Activated CD8-positive, alpha-beta T cell treated with anti-CD3 and anti-CD28 coated beads, Interleukin-2, amount 10 ng/mL, durations not matched to agents 7 days and 5 days (primary cell): ENCODE measurements at regions not wholly inside any gene's neighbourhood (a gene's known extent, or its start where the extent isn't known, plus 50 kb on each side); places are given as distances from the start of the nearest gene placed in this dataset.

ENCODE experiments used
- ATAC-seq: fragments of 150-1000 bp; cut with Tn5 transposase; one replicate; pipeline ENCODE4 v1.10.0; 2021; ENCODE audit warnings: moderate library complexity
- CTCF ChIA-PET: fragments of 350-600 bp; sonication (Branson Sonifier 250); formaldehyde crosslinking; loops from one replicate; lab custom pipeline; 2021; ENCODE audit warnings: antibody characterized with exemption; lab: Charles Lee
- POLR2A ChIA-PET: fragments of 350-600 bp; sonication (Branson Sonifier 250); formaldehyde crosslinking; loops from one replicate; lab custom pipeline; 2021; ENCODE audit warnings: antibody characterized with exemption; lab: Charles Lee
- DNase-seq: peaks from one replicate; pipeline ENCODE4 v3.0.0-alpha.2; 2020
- H3K27ac Mint-ChIP-seq: one replicate; pipeline ENCODE4 v1.8.0; 2021; ENCODE audit warnings: mild to moderate bottlenecking, mixed read lengths
- H3K27me3 Mint-ChIP-seq: one replicate; pipeline ENCODE4 v1.8.0; 2021; ENCODE audit warnings: low read depth, mixed read lengths
- H3K36me3 Mint-ChIP-seq: one replicate; pipeline ENCODE4 v1.8.0; 2021; ENCODE audit warnings: low read depth, mixed read lengths
- H3K4me1 Mint-ChIP-seq: one replicate; pipeline ENCODE4 v1.8.0; 2021; ENCODE audit warnings: low read depth, mixed read lengths
- H3K4me3 Mint-ChIP-seq: one replicate; pipeline ENCODE4 v1.8.0; 2021; ENCODE audit warnings: mild to moderate bottlenecking, mixed read lengths
- H3K9me3 Mint-ChIP-seq: one replicate; pipeline ENCODE4 v1.8.0; 2022; ENCODE audit warnings: mixed read lengths; ENCODE audit not compliant: insufficient read depth

DNA sequence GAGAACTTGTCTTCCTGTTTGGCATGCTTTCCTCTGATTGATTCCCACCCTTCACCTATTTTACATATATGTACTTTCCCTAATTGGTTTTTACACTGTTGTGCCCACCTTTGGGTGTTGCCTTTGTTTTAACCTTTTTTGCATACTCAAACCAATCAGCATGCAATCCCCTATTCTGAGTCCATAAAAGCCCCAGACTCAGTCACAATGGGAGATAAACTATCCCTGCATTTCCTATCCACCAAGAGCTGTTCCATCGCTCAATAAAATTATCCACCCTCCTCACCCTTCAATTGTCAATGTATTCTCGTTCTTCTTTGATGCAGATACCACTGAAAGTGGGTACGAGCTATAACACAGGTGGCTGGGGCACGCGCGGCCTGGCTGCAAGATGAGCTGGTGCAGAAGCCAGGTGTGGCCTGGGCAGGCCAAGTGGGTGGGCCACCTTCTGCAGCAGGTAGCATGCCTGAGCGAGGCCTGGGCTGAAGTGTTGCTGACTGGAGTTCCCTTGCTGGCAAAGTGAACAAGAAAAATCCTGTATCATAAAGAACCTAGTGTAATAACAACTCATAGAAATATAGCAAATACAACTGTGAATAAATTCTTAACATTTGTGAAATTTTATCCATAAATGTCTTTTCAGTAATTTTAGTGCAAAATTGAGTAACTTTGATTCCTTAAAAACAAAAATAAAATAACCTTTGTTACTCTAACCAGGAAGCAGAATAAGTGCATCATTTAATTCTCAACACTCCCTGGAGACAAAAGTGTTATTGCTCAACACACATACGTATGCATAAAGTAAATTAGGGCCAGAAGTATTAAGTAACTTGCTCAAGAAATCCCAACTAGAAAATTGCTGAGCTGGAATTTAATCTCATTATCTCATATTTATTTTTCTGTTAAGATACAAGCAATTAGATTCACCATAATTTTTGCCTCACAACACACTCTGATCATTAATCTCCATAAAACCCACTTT, 685.3 kb upstream of the EDIL3 start:
- Mint-ChIP-seq H3K4me1 (no peaks in the 10 kb centered on the region), H3K4me3 (no peak overlapping the region), H3K36me3 (no peaks in the 10 kb centered on the region), H3K9me3 (no peaks in the 10 kb centered on the region), H3K27ac (no peak overlapping the region), H3K27me3 (no peaks in the 10 kb centered on the region)
- ATAC-seq: no peak
- ChIA-PET POLR2A (no interaction called here), CTCF (no interaction called here)
- no peak for DNase-seq

DNA sequence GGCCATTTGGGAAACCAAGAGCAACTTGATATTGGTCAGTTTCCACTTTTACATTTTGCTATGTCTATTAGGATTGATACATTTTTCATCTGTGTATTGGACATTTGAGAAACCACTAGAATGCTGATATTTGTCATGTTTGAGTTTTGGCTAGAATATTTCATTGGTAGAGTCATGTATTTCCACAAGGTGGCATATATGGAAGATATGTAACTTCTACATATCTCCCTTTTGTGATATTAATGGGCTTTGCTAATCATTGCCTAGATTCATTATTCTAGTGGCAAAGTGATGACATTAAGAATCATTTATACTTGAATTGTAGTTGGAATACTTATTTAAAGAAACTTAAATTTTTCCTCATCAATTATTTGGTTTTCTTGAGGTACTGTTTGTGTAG, 692.9 kb upstream of the EDIL3 start:
- no peaks in the 10 kb centered on the region for H3K4me1 Mint-ChIP-seq
- no peaks in the 10 kb centered on the region for H3K36me3 Mint-ChIP-seq
- no peak overlapping the region for H3K4me3 Mint-ChIP-seq
- no peaks in the 10 kb centered on the region for H3K9me3 Mint-ChIP-seq
- H3K27ac Mint-ChIP-seq: no peak overlapping the region
- ATAC-seq: no peak
- ChIA-PET CTCF (no interaction called here), POLR2A (no interaction called here)
- no peaks in the 10 kb centered on the region for H3K27me3 Mint-ChIP-seq
- no peak for DNase-seq

GRCh38 chr5:85096421-85096820, 711.7 kb upstream of the EDIL3 start:
- Mint-ChIP-seq H3K4me3 (no peak overlapping the region), H3K9me3 (peaks cover 18% of the 10 kb centered on the region), H3K27me3 (no peaks in the 10 kb centered on the region), H3K27ac (no peak overlapping the region), H3K4me1 (no peaks in the 10 kb centered on the region), H3K36me3 (no peaks in the 10 kb centered on the region)
- ATAC-seq (no peak), DNase-seq (no peak)
- CTCF ChIA-PET: no interaction called here
- POLR2A ChIA-PET: no interaction called here

DNA sequence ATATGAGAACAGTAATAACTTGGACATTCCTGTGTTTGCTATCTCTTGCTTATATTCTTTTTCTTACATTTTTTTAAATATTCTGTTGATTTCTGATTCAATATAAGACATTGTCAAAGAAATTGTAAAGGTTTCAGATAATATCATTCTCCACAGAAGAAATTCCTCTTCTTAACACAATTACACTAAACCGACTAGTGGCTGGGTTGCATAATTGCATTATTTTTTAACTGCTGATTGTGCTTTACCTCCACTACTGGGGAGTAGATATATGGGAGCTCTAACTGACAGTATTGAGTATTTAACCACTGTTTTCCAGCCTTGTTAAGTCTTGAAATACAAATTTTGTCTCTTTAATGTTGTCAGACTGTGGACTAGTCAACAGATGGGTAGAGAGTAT, 723.8 kb upstream of the EDIL3 start:
- ChIA-PET CTCF (no interaction called here), POLR2A (no interaction called here)
- no peak overlapping the region for H3K4me3 Mint-ChIP-seq
- H3K9me3 Mint-ChIP-seq: no peaks in the 10 kb centered on the region
- no peaks in the 10 kb centered on the region for H3K27me3 Mint-ChIP-seq
- H3K27ac Mint-ChIP-seq: no peak overlapping the region
- no peak for ATAC-seq
- no peaks in the 10 kb centered on the region for H3K4me1 Mint-ChIP-seq
- H3K36me3 Mint-ChIP-seq: no peaks in the 10 kb centered on the region
- DNase-seq: no peak

- ChIA-PET CTCF (no interaction called here), POLR2A (no interaction called here)
- Mint-ChIP-seq H3K27ac (no peak overlapping the region), H3K27me3 (no peaks in the 10 kb centered on the region), H3K4me3 (no peak overlapping the region), H3K9me3 (no peaks in the 10 kb centered on the region), H3K4me1 (no peaks in the 10 kb centered on the region), H3K36me3 (no peaks in the 10 kb centered on the region)
- DNase-seq (no peak), ATAC-seq (no peak)
Measured at GRCh38 chr5:85109616-85110015, 724.9 kb upstream of the EDIL3 start.

- H3K27me3 Mint-ChIP-seq: no peaks in the 10 kb centered on the region
- ATAC-seq (no peak), DNase-seq (no peak)
- CTCF ChIA-PET: no interaction called here
- no peaks in the 10 kb centered on the region for H3K4me1 Mint-ChIP-seq
- no peak overlapping the region for H3K27ac Mint-ChIP-seq
- no peaks in the 10 kb centered on the region for H3K36me3 Mint-ChIP-seq
- H3K4me3 Mint-ChIP-seq: no peak overlapping the region
- peaks cover 6% of the 10 kb centered on the region for H3K9me3 Mint-ChIP-seq
- POLR2A ChIA-PET: no interaction called here
Measured at GRCh38 chr5:85132269-85132668, 747.6 kb upstream of the EDIL3 start.

DNA sequence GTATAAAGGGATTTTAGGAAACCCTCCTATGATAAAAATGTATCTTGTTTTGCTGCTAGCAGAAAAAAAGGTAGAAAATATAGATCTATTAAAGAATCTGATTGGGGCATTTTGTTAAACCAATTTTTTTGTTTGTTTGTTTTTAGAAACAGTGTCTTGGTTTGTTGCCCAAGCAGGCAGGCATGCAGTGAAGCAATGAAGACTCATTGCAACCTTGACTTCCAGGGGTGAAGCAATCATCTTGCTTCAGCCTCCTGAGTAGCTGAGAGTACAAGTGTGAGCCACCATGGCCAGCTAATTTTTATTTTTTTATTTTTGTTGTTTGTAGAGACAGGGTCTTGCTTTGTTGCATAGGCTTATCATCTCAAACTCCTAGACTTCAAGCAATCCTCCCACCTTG, 755.8 kb upstream of the EDIL3 start:
- no peak overlapping the region for H3K27ac Mint-ChIP-seq
- no peaks in the 10 kb centered on the region for H3K4me1 Mint-ChIP-seq
- ChIA-PET CTCF (no interaction called here), POLR2A (no interaction called here)
- ATAC-seq (no peak), DNase-seq (no peak)
- no peaks in the 10 kb centered on the region for H3K36me3 Mint-ChIP-seq
- H3K9me3 Mint-ChIP-seq: peaks cover 8% of the 10 kb centered on the region
- no peaks in the 10 kb centered on the region for H3K27me3 Mint-ChIP-seq
- H3K4me3 Mint-ChIP-seq: no peak overlapping the region

- ATAC-seq (no peak), DNase-seq (no peak)
- CTCF ChIA-PET: no interaction called here
- Mint-ChIP-seq H3K27ac (no peak overlapping the region), H3K36me3 (no peaks in the 10 kb centered on the region), H3K27me3 (no peaks in the 10 kb centered on the region), H3K4me3 (no peak overlapping the region), H3K9me3 (no peaks in the 10 kb centered on the region), H3K4me1 (no peaks in the 10 kb centered on the region)
- POLR2A ChIA-PET: no interaction called here
Measured at GRCh38 chr5:85143138-85143537, 758.5 kb upstream of the EDIL3 start.

DNA sequence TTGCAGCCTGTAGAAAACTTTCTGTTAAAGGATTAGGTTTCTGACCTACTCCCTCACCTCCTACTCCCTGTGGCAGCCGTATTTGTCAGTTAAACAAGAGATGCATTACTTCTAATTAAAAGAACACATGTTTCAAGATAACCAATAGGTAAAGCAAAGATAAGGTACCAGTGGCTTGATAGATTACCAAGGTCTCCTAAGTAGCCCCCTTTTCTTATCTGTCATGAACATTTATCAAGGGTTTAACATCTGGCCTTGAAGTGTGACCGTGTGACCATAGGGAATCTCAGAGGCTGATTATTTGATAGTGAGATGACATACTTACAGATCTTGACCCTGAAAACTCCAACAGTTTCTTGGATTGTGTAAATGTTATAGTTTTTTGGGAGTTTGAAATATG, 764.0 kb upstream of the EDIL3 start:
- H3K4me3 Mint-ChIP-seq: no peak overlapping the region
- no peak for DNase-seq

DNA sequence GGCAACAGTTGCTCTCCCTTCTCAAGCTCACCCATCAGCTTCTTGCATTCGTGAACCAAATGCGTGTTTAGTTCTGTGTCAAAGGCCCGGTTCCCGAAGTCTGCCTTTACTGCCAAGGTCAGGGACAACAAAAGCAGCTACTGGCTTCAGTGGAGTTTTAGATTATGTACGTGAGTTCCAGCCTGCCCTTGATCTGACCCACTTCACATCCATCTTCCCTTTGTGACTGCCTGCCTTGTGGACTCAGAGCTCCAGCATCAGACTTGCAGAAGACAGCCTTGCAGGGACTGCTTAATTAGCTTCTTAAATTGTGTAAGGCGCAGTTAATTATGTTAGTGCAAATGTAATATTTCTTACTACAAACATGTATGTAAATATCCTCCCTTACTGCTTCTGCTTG, 774.7 kb upstream of the EDIL3 start:
- Mint-ChIP-seq H3K36me3 (no peaks in the 10 kb centered on the region), H3K4me1 (no peaks in the 10 kb centered on the region), H3K9me3 (no peaks in the 10 kb centered on the region), H3K4me3 (no peak overlapping the region), H3K27ac (no peak overlapping the region), H3K27me3 (no peaks in the 10 kb centered on the region)
- no peak for ATAC-seq
- CTCF ChIA-PET: no interaction called here
- DNase-seq: no peak
- POLR2A ChIA-PET: no interaction called here

More for the DNA sequence above, 764.0 kb upstream of the EDIL3 start:
- CTCF ChIA-PET: no interaction called here
- Mint-ChIP-seq H3K9me3 (no peaks in the 10 kb centered on the region), H3K4me1 (no peaks in the 10 kb centered on the region), H3K36me3 (no peaks in the 10 kb centered on the region), H3K27me3 (no peaks in the 10 kb centered on the region), H3K27ac (no peak overlapping the region)
- POLR2A ChIA-PET: no interaction called here
- ATAC-seq: no peak

GRCh38 chr5:85168474-85168873, 783.8 kb upstream of the EDIL3 start:
- DNase-seq (no peak), ATAC-seq (no peak)
- Mint-ChIP-seq H3K9me3 (no peaks in the 10 kb centered on the region), H3K4me3 (no peak overlapping the region), H3K4me1 (no peaks in the 10 kb centered on the region), H3K27ac (no peak overlapping the region), H3K27me3 (no peaks in the 10 kb centered on the region), H3K36me3 (no peaks in the 10 kb centered on the region)
- POLR2A ChIA-PET: no interaction called here
- CTCF ChIA-PET: no interaction called here

DNA sequence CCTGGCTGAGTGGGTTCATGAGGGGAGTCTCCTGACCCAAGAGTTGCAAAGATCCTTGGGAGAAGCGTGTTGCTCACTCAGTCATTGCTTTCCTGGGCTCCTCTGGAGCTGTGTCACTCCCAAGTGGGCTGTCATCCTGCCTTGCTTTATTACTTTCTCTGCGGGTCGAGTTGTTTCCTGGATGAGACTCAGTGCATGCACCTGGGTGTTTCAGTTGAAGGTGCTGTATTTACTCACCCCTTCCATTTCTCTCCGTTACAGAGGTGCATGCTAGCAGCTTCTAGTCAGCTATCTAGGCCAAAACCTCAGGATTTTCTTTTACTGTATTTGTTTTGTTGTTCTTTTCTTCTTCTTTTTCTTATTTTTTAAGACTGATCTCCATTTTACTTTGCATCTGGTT, 785.5 kb upstream of the EDIL3 start:
- no peaks in the 10 kb centered on the region for H3K36me3 Mint-ChIP-seq
- ChIA-PET POLR2A (no interaction called here), CTCF (no interaction called here)
- no peaks in the 10 kb centered on the region for H3K9me3 Mint-ChIP-seq
- H3K4me1 Mint-ChIP-seq: no peaks in the 10 kb centered on the region
- DNase-seq (no peak), ATAC-seq (no peak)
- no peak overlapping the region for H3K27ac Mint-ChIP-seq
- no peak overlapping the region for H3K4me3 Mint-ChIP-seq
- no peaks in the 10 kb centered on the region for H3K27me3 Mint-ChIP-seq

- Mint-ChIP-seq H3K4me1 (no peaks in the 10 kb centered on the region), H3K9me3 (no peaks in the 10 kb centered on the region), H3K36me3 (no peaks in the 10 kb centered on the region), H3K4me3 (no peak overlapping the region), H3K27me3 (no peaks in the 10 kb centered on the region), H3K27ac (no peak overlapping the region)
- ChIA-PET CTCF (no interaction called here), POLR2A (no interaction called here)
- ATAC-seq (no peak), DNase-seq (no peak)
Measured at GRCh38 chr5:85173469-85173868, 788.8 kb upstream of the EDIL3 start.
